T-cell (primary cell): ENCODE measurements at regions not wholly inside any gene's neighbourhood (a gene's known extent, or its start where the extent isn't known, plus 50 kb on each side); places are given as distances from the start of the nearest gene placed in this dataset.

ENCODE experiments used
- ATAC-seq, 4 experiments: fragments of 200-7000 bp in 3 of 4; fragments of 150-1000 bp in 1 of 4; cut with Tn5 transposase; replicated peaks in 1 of 4; 1 replicate in 3 of 4; 2 replicates in 1 of 4; pipeline ENCODE4 v1.10.0; 2021; ENCODE audit warnings: moderate library complexity in 3 of 4, mild to moderate bottlenecking in 2 of 4, moderate number of reproducible peaks in 1 of 4
- CTCF ChIA-PET, 2 donors: fragments of 300-600 bp; sonication (Branson Sonifier 250); formaldehyde crosslinking; loops; one replicate each; lab custom pipeline; 2022; ENCODE audit warnings: antibody characterized with exemption in 2 of 2; lab: Charles Lee
- POLR2A ChIA-PET, 2 donors: fragments of 300-600 bp; sonication (Branson Sonifier 250); formaldehyde crosslinking; loops; one replicate each; lab custom pipeline; 2022; ENCODE audit warnings: antibody characterized with exemption in 2 of 2; lab: Charles Lee
- DNase-seq, 35 experiments: peaks; one replicate each; pipeline versions ENCODE4 v3.0.0 to v3.0.0-alpha.2; 2013 to 2023
- H3K27ac ChIP-seq: one replicate; pipeline ENCODE4 v1.5.1; 2013; ENCODE audit warnings: low read length
- H3K27me3 ChIP-seq, 2 experiments: replicated peaks in 1 of 2; 1 replicate in 1 of 2; 2 replicates in 1 of 2; pipeline versions ENCODE4 v1.6.1 to v1.7.0; 2013; ENCODE audit warnings: low read length in 1 of 2, mixed read lengths in 1 of 2; ENCODE audit not compliant: control insufficient read depth in 2 of 2, insufficient read depth in 2 of 2; ENCODE audit errors: extremely low read depth in 1 of 2
- H3K36me3 ChIP-seq, 2 donors: 1 replicate in 1 of 2; 2 replicates in 1 of 2; pipeline versions ENCODE4 v1.6.1 to v1.7.0; 2013; ENCODE audit warnings: low read length in 1 of 2; ENCODE audit not compliant: control insufficient read depth in 2 of 2, insufficient read depth in 1 of 2; ENCODE audit errors: extremely low read depth in 1 of 2
- H3K4me1 ChIP-seq, 2 experiments: 1 replicate in 1 of 2; 2 replicates in 1 of 2; pipeline versions ENCODE4 v1.6.1 to v1.7.0; 2013; ENCODE audit warnings: low read length in 2 of 2, mixed read lengths in 1 of 2; ENCODE audit not compliant: insufficient read depth in 2 of 2, control insufficient read depth in 1 of 2; ENCODE audit errors: extremely low read depth in 1 of 2
- H3K4me3 ChIP-seq, 2 donors: 1 replicate in 1 of 2; 2 replicates in 1 of 2; pipeline versions ENCODE4 v1.5.1 to v1.7.0; 2013; ENCODE audit warnings: mild to moderate bottlenecking in 2 of 2, low read length in 1 of 2, moderate library complexity in 1 of 2; ENCODE audit not compliant: control insufficient read depth in 1 of 2; ENCODE audit errors: extremely low read depth in 1 of 2
- H3K9me3 ChIP-seq: 2 replicates; pipeline ENCODE4 v1.7.0; 2013
- H3K27ac Mint-ChIP-seq, 2 donors: one replicate each; pipeline ENCODE4 v1.8.0; 2020 to 2021; ENCODE audit warnings: mild to moderate bottlenecking in 2 of 2, mixed read lengths in 2 of 2
- H3K27me3 Mint-ChIP-seq, 2 donors: one replicate each; pipeline ENCODE4 v1.8.0; 2021 to 2022; ENCODE audit warnings: mixed read lengths in 2 of 2
- H3K36me3 Mint-ChIP-seq: one replicate; pipeline ENCODE4 v1.8.0; 2021; ENCODE audit warnings: mixed read lengths
- H3K4me1 Mint-ChIP-seq, 3 donors: one replicate each; pipeline ENCODE4 v1.8.0; 2020 to 2022; ENCODE audit warnings: mixed read lengths in 3 of 3, mild to moderate bottlenecking in 1 of 3
- H3K4me3 Mint-ChIP-seq, 3 donors: one replicate each; pipeline ENCODE4 v1.8.0; 2020 to 2022; ENCODE audit warnings: mild to moderate bottlenecking in 3 of 3, mixed read lengths in 3 of 3, moderate library complexity in 3 of 3
- H3K9me3 Mint-ChIP-seq, 3 donors: one replicate each; pipeline ENCODE4 v1.8.0; 2020 to 2022; ENCODE audit warnings: mixed read lengths in 3 of 3
- WGBS: methylation state at CpG from one replicate; pipeline ENCODE4 v1.1.5; 2013; ENCODE audit warnings: missing lambda C conversion rate; ENCODE audit not compliant: insufficient coverage; 5-methylcytosine and 5-hydroxymethylcytosine counted together

GRCh38 chr6:166824880-166825250 is 131.5 kb downstream of the RNASET2 start:
- Histone ChIP-seq H3K36me3 (no peaks in the 10 kb centered on the region), H3K4me1 (no peaks in the 10 kb centered on the region), H3K27me3 (peaks cover 0 to 4% of the 10 kb centered on the region in 2 experiments), H3K4me3 (no peak overlapping the region), H3K27ac (no peak overlapping the region), H3K9me3 (no peaks in the 10 kb centered on the region)
- no peaks in the 10 kb centered on the region for H3K36me3 Mint-ChIP-seq
- no peak for DNase-seq
- ChIA-PET POLR2A (interaction anchor here in 1 of 2 donors (0.6 kb wide), 1 partner anchor 135 kb away, joined by 4 read pairs; no protein-coding TSS in a partner anchor), CTCF (no interaction called here)
- H3K9me3 Mint-ChIP-seq = no peaks in the 10 kb centered on the region
- no peak overlapping the region for H3K27ac Mint-ChIP-seq
- H3K27me3 Mint-ChIP-seq = peaks cover 0 to 4% of the 10 kb centered on the region in 2 donors
- H3K4me1 Mint-ChIP-seq = no peaks in the 10 kb centered on the region
- ATAC-seq = no peak
- H3K4me3 Mint-ChIP-seq = no peak overlapping the region
- 89% methylated on average over 7 of the region's 10 CpGs for WGBS

GRCh38 chr6:166824146-166824879 is 132.0 kb downstream of the RNASET2 start:
- ATAC-seq (no peak), DNase-seq (no peak)
- no peak overlapping the region for H3K4me3 Mint-ChIP-seq
- no peaks in the 10 kb centered on the region for H3K4me1 ChIP-seq
- no peak overlapping the region for H3K27ac Mint-ChIP-seq
- ChIA-PET CTCF (no interaction called here), POLR2A (no interaction called here)
- no peaks in the 10 kb centered on the region for H3K36me3 Mint-ChIP-seq
- no peak overlapping the region for H3K4me3 ChIP-seq
- H3K4me1 Mint-ChIP-seq = no peaks in the 10 kb centered on the region
- H3K36me3 ChIP-seq = no peaks in the 10 kb centered on the region
- peaks cover 0 to 4% of the 10 kb centered on the region in 2 donors for H3K27me3 Mint-ChIP-seq
- H3K9me3 Mint-ChIP-seq = no peaks in the 10 kb centered on the region
- H3K27ac ChIP-seq = no peak overlapping the region
- 94% methylated on average over 6 of the region's 10 CpGs for WGBS
- peaks cover 0 to 4% of the 10 kb centered on the region in 2 experiments for H3K27me3 ChIP-seq
- H3K9me3 ChIP-seq = no peaks in the 10 kb centered on the region

GRCh38 chr6:166822609-166823008 is 133.7 kb downstream of the RNASET2 start:
- WGBS = 100% methylated on average over 1 of the region's 1 CpG

GRCh38 chr6:166820483-166820882 is 135.9 kb downstream of the RNASET2 start:
- H3K9me3 Mint-ChIP-seq = no peaks in the 10 kb centered on the region
- no peak for DNase-seq
- Histone ChIP-seq H3K4me3 (no peak overlapping the region), H3K27ac (no peak overlapping the region), H3K36me3 (no peaks in the 10 kb centered on the region), H3K9me3 (no peaks in the 10 kb centered on the region), H3K4me1 (no peaks in the 10 kb centered on the region), H3K27me3 (peaks cover 0 to 4% of the 10 kb centered on the region in 2 experiments)
- ChIA-PET POLR2A (no interaction called here), CTCF (no interaction called here)
- no peaks in the 10 kb centered on the region for H3K36me3 Mint-ChIP-seq
- no peak for ATAC-seq
- no peak overlapping the region for H3K4me3 Mint-ChIP-seq
- 100% methylated on average over 1 of the region's 1 CpG for WGBS
- no peaks in the 10 kb centered on the region for H3K4me1 Mint-ChIP-seq
- no peak overlapping the region for H3K27ac Mint-ChIP-seq
- peaks cover 0 to 4% of the 10 kb centered on the region in 2 donors for H3K27me3 Mint-ChIP-seq

More at GRCh38 chr6:166822609-166823008, 133.7 kb downstream of the RNASET2 start:
- H3K27me3 ChIP-seq = peaks cover 0 to 4% of the 10 kb centered on the region in 2 experiments
- ChIA-PET CTCF (no interaction called here), POLR2A (no interaction called here)
- H3K4me1 ChIP-seq = no peaks in the 10 kb centered on the region
- Mint-ChIP-seq H3K27ac (no peak overlapping the region), H3K27me3 (peaks cover 0 to 4% of the 10 kb centered on the region in 2 donors), H3K36me3 (no peaks in the 10 kb centered on the region), H3K4me3 (no peak overlapping the region), H3K9me3 (no peaks in the 10 kb centered on the region), H3K4me1 (no peaks in the 10 kb centered on the region)
- no peaks in the 10 kb centered on the region for H3K36me3 ChIP-seq
- no peak overlapping the region for H3K27ac ChIP-seq
- DNase-seq (no peak), ATAC-seq (no peak)
- H3K4me3 ChIP-seq = no peak overlapping the region
- no peaks in the 10 kb centered on the region for H3K9me3 ChIP-seq

GRCh38 chr6:166820070-166820469 is 136.3 kb downstream of the RNASET2 start:
- H3K4me3 ChIP-seq = no peak overlapping the region
- no peaks in the 10 kb centered on the region for H3K4me1 ChIP-seq
- no peak for DNase-seq
- Mint-ChIP-seq H3K27ac (no peak overlapping the region), H3K4me1 (no peaks in the 10 kb centered on the region), H3K9me3 (no peaks in the 10 kb centered on the region), H3K36me3 (no peaks in the 10 kb centered on the region), H3K4me3 (no peak overlapping the region), H3K27me3 (peaks cover 0 to 4% of the 10 kb centered on the region in 2 donors)
- ChIA-PET CTCF (no interaction called here), POLR2A (no interaction called here)
- H3K27ac ChIP-seq = no peak overlapping the region
- 86% methylated on average over 1 of the region's 1 CpG for WGBS
- H3K36me3 ChIP-seq = no peaks in the 10 kb centered on the region
- ATAC-seq = no peak
- no peaks in the 10 kb centered on the region for H3K9me3 ChIP-seq
- peaks cover 0 to 1% of the 10 kb centered on the region in 2 experiments for H3K27me3 ChIP-seq

- WGBS = no CpG with 5 or more reads among the region's 4 CpGs
- DNase-seq (no peak), ATAC-seq (no peak)
- H3K4me3 ChIP-seq = no peak overlapping the region
- H3K9me3 Mint-ChIP-seq = no peaks in the 10 kb centered on the region
- ChIA-PET POLR2A (no interaction called here), CTCF (no interaction called here)
- no peak overlapping the region for H3K27ac ChIP-seq
- H3K27me3 Mint-ChIP-seq = no peaks in the 10 kb centered on the region
- no peak overlapping the region for H3K27ac Mint-ChIP-seq
- no peaks in the 10 kb centered on the region for H3K36me3 ChIP-seq
- H3K4me1 ChIP-seq = no peaks in the 10 kb centered on the region
- H3K36me3 Mint-ChIP-seq = no peaks in the 10 kb centered on the region
- no peaks in the 10 kb centered on the region for H3K9me3 ChIP-seq
- no peaks in the 10 kb centered on the region for H3K4me1 Mint-ChIP-seq
- H3K4me3 Mint-ChIP-seq = no peak overlapping the region
- no peaks in the 10 kb centered on the region for H3K27me3 ChIP-seq
Measured at GRCh38 chr6:166815629-166816028, 140.7 kb downstream of the RNASET2 start.
